ENCODE measurements at regions not wholly inside any gene's neighbourhood (a gene's known extent, or its start where the extent isn't known, plus 50 kb on each side); places are given as distances from the start of the nearest gene placed in this dataset.

DNA sequence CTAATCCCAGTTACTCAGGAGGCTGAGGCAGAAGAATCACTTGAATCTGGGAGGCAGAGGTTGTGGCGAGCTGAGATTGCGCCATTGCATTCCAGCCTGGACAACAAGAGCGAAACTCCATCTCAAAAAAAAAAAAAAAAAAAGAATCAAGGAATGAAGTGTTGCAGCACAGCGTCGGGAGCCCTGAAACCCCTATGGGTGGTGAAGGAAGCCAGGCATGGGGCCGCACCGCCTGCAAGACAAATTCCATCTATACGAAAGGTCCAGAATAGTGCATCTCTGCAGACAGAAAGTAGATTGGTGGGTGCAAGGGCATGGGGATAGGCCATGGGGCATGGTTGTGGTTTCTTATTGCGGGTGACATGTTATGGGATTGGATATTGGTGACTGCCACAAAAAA lies 98.6 kb upstream of the PRR20G start:
- TF ChIP-seq CTCF (IDR thresholded peaks at IDR 0.05): no peak
- TF ChIP-seq POLR2A (IDR thresholded peaks at IDR 0.05): no peak

All from esophagus squamous epithelium (tissue), 4 donors.